ENCODE measurements at regions not wholly inside any gene's neighbourhood (a gene's known extent, or its start where the extent isn't known, plus 50 kb on each side); places are given as distances from the start of the nearest gene placed in this dataset.

- TF ChIP-seq CTCF (conservative IDR thresholded peaks at IDR 0.05) (no peak), EZH2 (IDR thresholded peaks at IDR 0.05; ENCODE audit: low read depth) (no peak)
Measured at GRCh38 chr9:7490317-7491108, 309.1 kb downstream of the DMAC1 start.
